ENCODE measurements at regions not wholly inside any gene's neighbourhood (a gene's known extent, or its start where the extent isn't known, plus 50 kb on each side); places are given as distances from the start of the nearest gene placed in this dataset.
"Not testable (repeated sequence)": the region's sequence is repeated elsewhere in the genome, so short reads cannot be mapped to it uniquely, and the experiment has no call there.

GRCh38 chr10:45155784-45156183 is 155.1 kb downstream of the ZNF22 start:
- Histone ChIP-seq H3K27ac (ENCODE audit: low read length) (no peak overlapping the region), H3K9me3 (ENCODE audit: insufficient read depth, low read depth, low read length) (no peaks in the 10 kb centered on the region), H3K4me3 (ENCODE audit: low read length) (no peak overlapping the region), H3K4me1 (ENCODE audit: insufficient read depth, low read length) (no peaks in the 10 kb centered on the region; the same call in 1 of the 2 replicates), H3K27me3 (ENCODE audit: insufficient read depth, low read length) (no peaks in the 10 kb centered on the region), H3K36me3 (ENCODE audit: insufficient read depth, low read depth, low read length) (no peaks in the 10 kb centered on the region), H3K9ac (ENCODE audit: low read depth, low read length) (no peak overlapping the region)

GRCh38 chr10:45160271-45160670 is 155.1 kb downstream of the OR13A1 start:
- H3K9ac ChIP-seq (ENCODE audit: low read depth, low read length): no peak overlapping the region
- no peaks in the 10 kb centered on the region for H3K36me3 ChIP-seq (ENCODE audit: insufficient read depth, low read depth, low read length)
- H3K27me3 ChIP-seq (ENCODE audit: insufficient read depth, low read length): no peaks in the 10 kb centered on the region
- no peaks in the 10 kb centered on the region for H3K4me1 ChIP-seq (ENCODE audit: insufficient read depth, low read length)
- no peaks in the 10 kb centered on the region for H3K9me3 ChIP-seq (ENCODE audit: insufficient read depth, low read depth, low read length)
- no peak overlapping the region for H3K4me3 ChIP-seq (ENCODE audit: low read length)
- no peak overlapping the region for H3K27ac ChIP-seq (ENCODE audit: low read length)

GRCh38 chr10:45163315-45163975 is 152.0 kb downstream of the OR13A1 start:
- H3K9me3 ChIP-seq (ENCODE audit: insufficient read depth, low read depth, low read length): no peaks in the 10 kb centered on the region
- no peak overlapping the region for H3K27ac ChIP-seq (ENCODE audit: low read length)
- H3K4me3 ChIP-seq (ENCODE audit: low read length): no peak overlapping the region
- H3K4me1 ChIP-seq (ENCODE audit: insufficient read depth, low read length): no peaks in the 10 kb centered on the region
- H3K9ac ChIP-seq (ENCODE audit: low read depth, low read length): no peak overlapping the region
- H3K36me3 ChIP-seq (ENCODE audit: insufficient read depth, low read depth, low read length): no peaks in the 10 kb centered on the region
- H3K27me3 ChIP-seq (ENCODE audit: insufficient read depth, low read length): no peaks in the 10 kb centered on the region

- H3K27me3 ChIP-seq (ENCODE audit: insufficient read depth, low read length); H3K36me3 ChIP-seq (ENCODE audit: insufficient read depth, low read depth, low read length); H3K27ac ChIP-seq (ENCODE audit: low read length); H3K4me3 ChIP-seq (ENCODE audit: low read length); H3K9ac ChIP-seq (ENCODE audit: low read depth, low read length); H3K4me1 ChIP-seq (ENCODE audit: insufficient read depth, low read length); H3K9me3 ChIP-seq (ENCODE audit: insufficient read depth, low read depth, low read length): not testable (repeated sequence)
Measured at GRCh38 chr10:45175520-45176118, 139.8 kb downstream of the OR13A1 start.

- no peaks in the 10 kb centered on the region for H3K9me3 ChIP-seq (ENCODE audit: insufficient read depth, low read depth, low read length)
- H3K4me1 ChIP-seq (ENCODE audit: insufficient read depth, low read length): no peaks in the 10 kb centered on the region
- H3K9ac ChIP-seq (ENCODE audit: low read depth, low read length): no peak overlapping the region
- no peak overlapping the region for H3K4me3 ChIP-seq (ENCODE audit: low read length)
- no peaks in the 10 kb centered on the region for H3K27me3 ChIP-seq (ENCODE audit: insufficient read depth, low read length)
- H3K36me3 ChIP-seq (ENCODE audit: insufficient read depth, low read depth, low read length): no peaks in the 10 kb centered on the region
- H3K27ac ChIP-seq (ENCODE audit: low read length): no peak overlapping the region
Measured at GRCh38 chr10:45179691-45180090, 135.7 kb downstream of the OR13A1 start.

- no peaks in the 10 kb centered on the region for H3K4me1 ChIP-seq (ENCODE audit: insufficient read depth, low read length)
- no peak overlapping the region for H3K4me3 ChIP-seq (ENCODE audit: low read length)
- no peaks in the 10 kb centered on the region for H3K9me3 ChIP-seq (ENCODE audit: insufficient read depth, low read depth, low read length)
- no peak overlapping the region for H3K9ac ChIP-seq (ENCODE audit: low read depth, low read length)
- H3K27me3 ChIP-seq (ENCODE audit: insufficient read depth, low read length): no peaks in the 10 kb centered on the region
- no peaks in the 10 kb centered on the region for H3K36me3 ChIP-seq (ENCODE audit: insufficient read depth, low read depth, low read length)
- no peak overlapping the region for H3K27ac ChIP-seq (ENCODE audit: low read length)
Measured at GRCh38 chr10:45180507-45180906, 134.9 kb downstream of the OR13A1 start.

GRCh38 chr10:45180946-45181875 is 134.2 kb downstream of the OR13A1 start:
- H3K27me3 ChIP-seq (ENCODE audit: insufficient read depth, low read length): no peaks in the 10 kb centered on the region
- H3K36me3 ChIP-seq (ENCODE audit: insufficient read depth, low read depth, low read length): no peaks in the 10 kb centered on the region
- H3K27ac ChIP-seq (ENCODE audit: low read length): no peak overlapping the region
- no peak overlapping the region for H3K9ac ChIP-seq (ENCODE audit: low read depth, low read length)
- no peaks in the 10 kb centered on the region; the same call in 1 of the 2 replicates for H3K4me1 ChIP-seq (ENCODE audit: insufficient read depth, low read length)
- no peak overlapping the region for H3K4me3 ChIP-seq (ENCODE audit: low read length)
- no peaks in the 10 kb centered on the region for H3K9me3 ChIP-seq (ENCODE audit: insufficient read depth, low read depth, low read length)

GRCh38 chr10:45183174-45183573 is 132.2 kb downstream of the OR13A1 start:
- Histone ChIP-seq H3K4me1 (ENCODE audit: insufficient read depth, low read length) (no peaks in the 10 kb centered on the region; the same call in 1 of the 2 replicates), H3K27me3 (ENCODE audit: insufficient read depth, low read length) (no peaks in the 10 kb centered on the region), H3K4me3 (ENCODE audit: low read length) (no peak overlapping the region)

GRCh38 chr10:45197816-45198485 is 117.5 kb downstream of the OR13A1 start:
- Histone ChIP-seq H3K9ac (ENCODE audit: low read depth, low read length) (no peak overlapping the region), H3K27me3 (ENCODE audit: insufficient read depth, low read length) (no peaks in the 10 kb centered on the region), H3K27ac (ENCODE audit: low read length) (no peak overlapping the region), H3K4me3 (ENCODE audit: low read length) (no peak overlapping the region), H3K36me3 (ENCODE audit: insufficient read depth, low read depth, low read length) (no peaks in the 10 kb centered on the region), H3K9me3 (ENCODE audit: insufficient read depth, low read depth, low read length) (no peaks in the 10 kb centered on the region), H3K4me1 (ENCODE audit: insufficient read depth, low read length) (no peaks in the 10 kb centered on the region)

More at GRCh38 chr10:45183174-45183573, 132.2 kb downstream of the OR13A1 start:
- Histone ChIP-seq H3K27ac (ENCODE audit: low read length) (no peak overlapping the region), H3K36me3 (ENCODE audit: insufficient read depth, low read depth, low read length) (no peaks in the 10 kb centered on the region), H3K9ac (ENCODE audit: low read depth, low read length) (no peak overlapping the region), H3K9me3 (ENCODE audit: insufficient read depth, low read depth, low read length) (no peaks in the 10 kb centered on the region)

- H3K27ac ChIP-seq (ENCODE audit: low read length): no peak overlapping the region
- no peaks in the 10 kb centered on the region for H3K4me1 ChIP-seq (ENCODE audit: insufficient read depth, low read length)
- no peaks in the 10 kb centered on the region for H3K9me3 ChIP-seq (ENCODE audit: insufficient read depth, low read depth, low read length)
- no peak overlapping the region for H3K9ac ChIP-seq (ENCODE audit: low read depth, low read length)
- no peaks in the 10 kb centered on the region for H3K36me3 ChIP-seq (ENCODE audit: insufficient read depth, low read depth, low read length)
- no peaks in the 10 kb centered on the region for H3K27me3 ChIP-seq (ENCODE audit: insufficient read depth, low read length)
- H3K4me3 ChIP-seq (ENCODE audit: low read length): no peak overlapping the region
Measured at GRCh38 chr10:45198486-45199204, 116.8 kb downstream of the OR13A1 start.

- no peaks in the 10 kb centered on the region for H3K27me3 ChIP-seq (ENCODE audit: insufficient read depth, low read length)
- no peaks in the 10 kb centered on the region for H3K9me3 ChIP-seq (ENCODE audit: insufficient read depth, low read depth, low read length)
- no peaks in the 10 kb centered on the region for H3K4me1 ChIP-seq (ENCODE audit: insufficient read depth, low read length)
- no peak overlapping the region for H3K4me3 ChIP-seq (ENCODE audit: low read length)
- no peak overlapping the region for H3K27ac ChIP-seq (ENCODE audit: low read length)
- H3K9ac ChIP-seq (ENCODE audit: low read depth, low read length): no peak overlapping the region
- no peaks in the 10 kb centered on the region for H3K36me3 ChIP-seq (ENCODE audit: insufficient read depth, low read depth, low read length)
Measured at GRCh38 chr10:45199205-45199740, 116.1 kb downstream of the OR13A1 start.

All from iPS-20b (cell line).